Osteoblast (primary cell): ENCODE measurements at regions not wholly inside any gene's neighbourhood (a gene's known extent, or its start where the extent isn't known, plus 50 kb on each side); places are given as distances from the start of the nearest gene placed in this dataset.

Source experiments
- DNase-seq: peaks from one replicate; pipeline ENCODE4 v3.0.0; 2011; ENCODE audit warnings: low spot score, mixed read lengths; ENCODE audit not compliant: insufficient read length; ENCODE audit errors: missing footprints
- H2AFZ ChIP-seq: 2 replicates; pipeline ENCODE4 v1.6.0; 2011; ENCODE audit warnings: mild to moderate bottlenecking, low read length
- H3K27ac ChIP-seq: 2 replicates; pipeline ENCODE4 v1.5.1; 2011; ENCODE audit warnings: mild to moderate bottlenecking, low read depth, low read length, moderate library complexity
- H3K27me3 ChIP-seq: 2 replicates; pipeline ENCODE4 v1.6.0; 2012; ENCODE audit warnings: mild to moderate bottlenecking, control low read depth, inconsistent platforms, low read length, moderate library complexity; ENCODE audit not compliant: insufficient read depth
- H3K36me3 ChIP-seq: 2 replicates; pipeline ENCODE4 v1.5.1; 2011; ENCODE audit warnings: mild to moderate bottlenecking, low read length, control low read depth, moderate library complexity; ENCODE audit not compliant: insufficient read depth
- H3K4me1 ChIP-seq: 2 replicates; pipeline ENCODE4 v1.5.1; 2011; ENCODE audit warnings: mild to moderate bottlenecking, low read length, control low read depth, moderate library complexity; ENCODE audit not compliant: insufficient read depth
- H3K4me2 ChIP-seq: 2 replicates; pipeline ENCODE4 v1.6.0; 2011; ENCODE audit warnings: mild to moderate bottlenecking, low read length; ENCODE audit not compliant: insufficient read depth
- H3K4me3 ChIP-seq: fragments of 200-600 bp; sonication (generic); 3 replicates; pipeline ENCODE4 v1.5.1; 2012; ENCODE audit warnings: mild to moderate bottlenecking, low read length, inconsistent platforms; ENCODE audit not compliant: insufficient read depth
- H3K79me2 ChIP-seq: 2 replicates; pipeline ENCODE4 v1.6.0; 2012; ENCODE audit warnings: mild to moderate bottlenecking, low read length, control low read depth, inconsistent platforms; ENCODE audit not compliant: insufficient read depth
- H3K9me3 ChIP-seq: 2 replicates; pipeline ENCODE4 v1.5.1; 2011; ENCODE audit warnings: low read depth, low read length, control low read depth
- H4K20me1 ChIP-seq: 2 replicates; pipeline ENCODE4 v1.6.0; 2012; ENCODE audit warnings: mild to moderate bottlenecking, low read length, control low read depth; ENCODE audit not compliant: insufficient read depth
- CTCF ChIP-seq: IDR thresholded peaks from 2 replicates; pipeline ENCODE4 v1.5.1; 2011; ENCODE audit warnings: mild to moderate bottlenecking, low read depth, low read length, moderate library complexity; ENCODE audit errors: extremely low read depth

GRCh38 chr16:9183682-9184353 is 92.4 kb downstream of the HAPSTR1 start:
- Histone ChIP-seq H3K27ac (no peak overlapping the region), H3K4me3 (no peak overlapping the region), H3K4me1 (no peaks in the 10 kb centered on the region), H3K36me3 (no peaks in the 10 kb centered on the region), H2AFZ (no peak overlapping the region), H3K9me3 (no peaks in the 10 kb centered on the region), H3K27me3 (no peaks in the 10 kb centered on the region), H3K4me2 (no peak overlapping the region), H3K79me2 (no peaks in the 10 kb centered on the region), H4K20me1 (no peaks in the 10 kb centered on the region)
- DNase-seq, result no peak
- TF ChIP-seq CTCF, result no peak

- Histone ChIP-seq H3K79me2 (no peaks in the 10 kb centered on the region), H3K4me3 (no peak overlapping the region), H3K9me3 (no peaks in the 10 kb centered on the region), H3K36me3 (no peaks in the 10 kb centered on the region), H2AFZ (no peak overlapping the region), H3K27me3 (no peaks in the 10 kb centered on the region), H4K20me1 (no peaks in the 10 kb centered on the region), H3K27ac (no peak overlapping the region), H3K4me1 (no peaks in the 10 kb centered on the region), H3K4me2 (no peak overlapping the region)
- no peak for TF ChIP-seq CTCF
- DNase-seq, result no peak
Observed at GRCh38 chr16:9184354-9184690, 92.9 kb downstream of the HAPSTR1 start.

GRCh38 chr16:9185381-9185780 is 93.9 kb downstream of the HAPSTR1 start:
- no peaks in the 10 kb centered on the region for H3K4me1 ChIP-seq
- no peak for TF ChIP-seq CTCF
- DNase-seq, result no peak
- no peak overlapping the region for H3K27ac ChIP-seq
- no peaks in the 10 kb centered on the region for H3K79me2 ChIP-seq
- H4K20me1 ChIP-seq, result no peaks in the 10 kb centered on the region
- no peak overlapping the region for H2AFZ ChIP-seq
- no peaks in the 10 kb centered on the region for H3K27me3 ChIP-seq
- no peaks in the 10 kb centered on the region for H3K36me3 ChIP-seq
- no peaks in the 10 kb centered on the region for H3K9me3 ChIP-seq
- H3K4me2 ChIP-seq, result no peak overlapping the region
- H3K4me3 ChIP-seq, result no peak overlapping the region

GRCh38 chr16:9186061-9186460 is 94.6 kb downstream of the HAPSTR1 start:
- H3K27me3 ChIP-seq, result no peaks in the 10 kb centered on the region
- no peak overlapping the region for H3K27ac ChIP-seq
- no peaks in the 10 kb centered on the region for H4K20me1 ChIP-seq
- H3K9me3 ChIP-seq, result no peaks in the 10 kb centered on the region
- no peak overlapping the region for H3K4me3 ChIP-seq
- H2AFZ ChIP-seq, result no peak overlapping the region
- TF ChIP-seq CTCF, result no peak
- H3K4me1 ChIP-seq, result no peaks in the 10 kb centered on the region
- H3K79me2 ChIP-seq, result no peaks in the 10 kb centered on the region
- no peak for DNase-seq
- H3K4me2 ChIP-seq, result no peak overlapping the region
- no peaks in the 10 kb centered on the region for H3K36me3 ChIP-seq
